ENCODE measurements at regions not wholly inside any gene's neighbourhood (a gene's known extent, or its start where the extent isn't known, plus 50 kb on each side); places are given as distances from the start of the nearest gene placed in this dataset.

- Mint-ChIP-seq H3K27me3 (ENCODE audit: insufficient read depth) (peaks cover 19% of the 10 kb centered on the region), H3K27ac (no peak overlapping the region), H3K4me1 (peaks cover 19% of the 10 kb centered on the region), H3K9me3 (no peaks in the 10 kb centered on the region), H3K36me3 (ENCODE audit: low read depth) (no peaks in the 10 kb centered on the region), H3K4me3 (no peak overlapping the region)
- DNase-seq = no peak
- Histone ChIP-seq H3K4me1 (ENCODE audit: control insufficient read depth, insufficient read depth, low read length) (no peaks in the 10 kb centered on the region), H3K9ac (ENCODE audit: extremely low read depth, low read length, poor library complexity, severe bottlenecking) (no peak overlapping the region), H3K9me3 (ENCODE audit: control insufficient read depth, low read length) (no peaks in the 10 kb centered on the region), H3K27ac (ENCODE audit: low read depth, low read length) (no peak overlapping the region), H3K36me3 (ENCODE audit: control insufficient read depth, insufficient read depth, low read length) (no peaks in the 10 kb centered on the region), H3K4me3 (ENCODE audit: low read length) (no peak overlapping the region), H3K27me3 (ENCODE audit: control insufficient read depth, insufficient read depth, low read length, poor library complexity, severe bottlenecking) (peaks cover 18% of the 10 kb centered on the region)
- no peak for TF ChIP-seq CTCF (conservative IDR thresholded peaks at IDR 0.05)
- 64 to 70% methylated on average over 6 to 9 of the region's 9 CpGs for WGBS, 2 experiments (ENCODE audit: insufficient coverage in 1 of 2, insufficient read length in 1 of 2)
Measured at GRCh38 chr5:154135125-154135817, 55.3 kb upstream of the GALNT10 start.

GRCh38 chr5:154136141-154136540 lies 54.4 kb upstream of the GALNT10 start:
- Mint-ChIP-seq H3K4me3 (no peak overlapping the region), H3K9me3 (no peaks in the 10 kb centered on the region), H3K36me3 (ENCODE audit: low read depth) (no peaks in the 10 kb centered on the region), H3K4me1 (peaks cover 24% of the 10 kb centered on the region), H3K27ac (no peak overlapping the region), H3K27me3 (ENCODE audit: insufficient read depth) (peaks cover 28% of the 10 kb centered on the region)
- no peaks in the 10 kb centered on the region for H3K9me3 ChIP-seq (ENCODE audit: control insufficient read depth, low read length)
- TF ChIP-seq CTCF (conservative IDR thresholded peaks at IDR 0.05) = no peak
- H3K36me3 ChIP-seq (ENCODE audit: control insufficient read depth, insufficient read depth, low read length) = no peaks in the 10 kb centered on the region
- no peak for DNase-seq
- H3K27me3 ChIP-seq (ENCODE audit: control insufficient read depth, insufficient read depth, low read length, poor library complexity, severe bottlenecking) = peaks cover 23% of the 10 kb centered on the region
- H3K4me1 ChIP-seq (ENCODE audit: control insufficient read depth, insufficient read depth, low read length) = no peaks in the 10 kb centered on the region
- H3K9ac ChIP-seq (ENCODE audit: extremely low read depth, low read length, poor library complexity, severe bottlenecking) = no peak overlapping the region
- H3K4me3 ChIP-seq (ENCODE audit: low read length) = no peak overlapping the region
- WGBS, 2 experiments (ENCODE audit: insufficient coverage in 1 of 2, insufficient read length in 1 of 2) = 96% methylated on average over 2 to 5 of the region's 5 CpGs
- H3K27ac ChIP-seq (ENCODE audit: low read depth, low read length) = no peak overlapping the region

GRCh38 chr5:154138701-154139100 lies 51.8 kb upstream of the GALNT10 start:
- Mint-ChIP-seq H3K27ac (no peak overlapping the region), H3K27me3 (ENCODE audit: insufficient read depth) (peaks cover 25% of the 10 kb centered on the region), H3K4me3 (no peak overlapping the region), H3K9me3 (no peaks in the 10 kb centered on the region), H3K4me1 (peaks cover 45% of the 10 kb centered on the region), H3K36me3 (ENCODE audit: low read depth) (no peaks in the 10 kb centered on the region)
- Histone ChIP-seq H3K9me3 (ENCODE audit: control insufficient read depth, low read length) (no peaks in the 10 kb centered on the region), H3K27ac (ENCODE audit: low read depth, low read length) (no peak overlapping the region), H3K4me1 (ENCODE audit: control insufficient read depth, insufficient read depth, low read length) (peaks cover 9% of the 10 kb centered on the region), H3K27me3 (ENCODE audit: control insufficient read depth, insufficient read depth, low read length, poor library complexity, severe bottlenecking) (peaks cover 25% of the 10 kb centered on the region), H3K36me3 (ENCODE audit: control insufficient read depth, insufficient read depth, low read length) (no peaks in the 10 kb centered on the region), H3K9ac (ENCODE audit: extremely low read depth, low read length, poor library complexity, severe bottlenecking) (no peak overlapping the region), H3K4me3 (ENCODE audit: low read length) (no peak overlapping the region)
- no peak for DNase-seq
- no peak for TF ChIP-seq CTCF (conservative IDR thresholded peaks at IDR 0.05)
- WGBS, 2 experiments (ENCODE audit: insufficient coverage in 1 of 2, insufficient read length in 1 of 2) = 45 to 57% methylated on average over 3 to 4 of the region's 4 CpGs
